PFSK-1 (cell line): ENCODE measurements at regions not wholly inside any gene's neighbourhood (a gene's known extent, or its start where the extent isn't known, plus 50 kb on each side); places are given as distances from the start of the nearest gene placed in this dataset.

Experiments
- SIN3A ChIP-seq: IDR thresholded peaks from 2 replicates; pipeline ENCODE4 v1.6.1; 2012; ENCODE audit warnings: mild to moderate bottlenecking, low read length, moderate library complexity, borderline replicate concordance; ENCODE audit not compliant: insufficient read depth
- TF ChIP-seq, protein P1 (sequence below), 2 experiments: IDR thresholded peaks; 2 replicates each; pipeline versions ENCODE4 v1.6.1 to v1.8.0; 2011 to 2012; ENCODE audit warnings: low read depth in 2 of 2, low read length in 2 of 2, control low read depth in 1 of 2, inconsistent platforms in 1 of 2, mild to moderate bottlenecking in 1 of 2, moderate library complexity in 1 of 2; ENCODE audit not compliant: insufficient read depth in 1 of 2

DNA sequence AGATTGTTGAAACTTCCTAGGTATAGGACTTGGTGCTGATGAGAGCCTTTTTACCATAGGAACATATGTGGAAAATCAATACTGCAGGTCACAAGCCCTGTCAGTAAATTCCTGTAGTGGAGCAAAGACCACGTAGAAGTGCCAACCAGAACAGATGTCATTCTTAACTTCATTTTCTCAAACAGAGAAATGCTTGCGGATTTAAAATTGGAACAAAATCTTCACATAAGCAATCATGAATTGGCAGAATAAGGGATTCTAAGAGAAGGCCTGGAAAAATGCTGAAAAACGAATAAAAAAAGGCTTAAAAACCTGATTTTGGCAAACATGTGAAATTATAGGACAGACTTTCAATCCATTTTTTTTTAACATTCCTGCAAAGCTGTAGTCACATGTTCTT lies 80.8 kb upstream of the SMIM30 start:
- TF ChIP-seq, protein P1, sequence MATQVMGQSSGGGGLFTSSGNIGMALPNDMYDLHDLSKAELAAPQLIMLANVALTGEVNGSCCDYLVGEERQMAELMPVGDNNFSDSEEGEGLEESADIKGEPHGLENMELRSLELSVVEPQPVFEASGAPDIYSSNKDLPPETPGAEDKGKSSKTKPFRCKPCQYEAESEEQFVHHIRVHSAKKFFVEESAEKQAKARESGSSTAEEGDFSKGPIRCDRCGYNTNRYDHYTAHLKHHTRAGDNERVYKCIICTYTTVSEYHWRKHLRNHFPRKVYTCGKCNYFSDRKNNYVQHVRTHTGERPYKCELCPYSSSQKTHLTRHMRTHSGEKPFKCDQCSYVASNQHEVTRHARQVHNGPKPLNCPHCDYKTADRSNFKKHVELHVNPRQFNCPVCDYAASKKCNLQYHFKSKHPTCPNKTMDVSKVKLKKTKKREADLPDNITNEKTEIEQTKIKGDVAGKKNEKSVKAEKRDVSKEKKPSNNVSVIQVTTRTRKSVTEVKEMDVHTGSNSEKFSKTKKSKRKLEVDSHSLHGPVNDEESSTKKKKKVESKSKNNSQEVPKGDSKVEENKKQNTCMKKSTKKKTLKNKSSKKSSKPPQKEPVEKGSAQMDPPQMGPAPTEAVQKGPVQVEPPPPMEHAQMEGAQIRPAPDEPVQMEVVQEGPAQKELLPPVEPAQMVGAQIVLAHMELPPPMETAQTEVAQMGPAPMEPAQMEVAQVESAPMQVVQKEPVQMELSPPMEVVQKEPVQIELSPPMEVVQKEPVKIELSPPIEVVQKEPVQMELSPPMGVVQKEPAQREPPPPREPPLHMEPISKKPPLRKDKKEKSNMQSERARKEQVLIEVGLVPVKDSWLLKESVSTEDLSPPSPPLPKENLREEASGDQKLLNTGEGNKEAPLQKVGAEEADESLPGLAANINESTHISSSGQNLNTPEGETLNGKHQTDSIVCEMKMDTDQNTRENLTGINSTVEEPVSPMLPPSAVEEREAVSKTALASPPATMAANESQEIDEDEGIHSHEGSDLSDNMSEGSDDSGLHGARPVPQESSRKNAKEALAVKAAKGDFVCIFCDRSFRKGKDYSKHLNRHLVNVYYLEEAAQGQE (IDR thresholded peaks at IDR 0.05; ENCODE audit: insufficient read depth in 1 of 2, low read depth in 2 of 2, low read length in 2 of 2): no peak
- no peak for TF ChIP-seq SIN3A
